Nephron (organoid): ENCODE measurements at regions not wholly inside any gene's neighbourhood (a gene's known extent, or its start where the extent isn't known, plus 50 kb on each side); places are given as distances from the start of the nearest gene placed in this dataset.

ENCODE experiments used
- H3K27ac Mint-ChIP-seq, 3 experiments: 2 replicates each; pipeline ENCODE4 v1.8.0; 2020; ENCODE audit warnings: mixed read lengths in 3 of 3, mild to moderate bottlenecking in 2 of 3, moderate library complexity in 1 of 3
- H3K27me3 Mint-ChIP-seq: 2 replicates; pipeline ENCODE4 v1.8.0; 2021; ENCODE audit warnings: low read depth, mild to moderate bottlenecking, moderate library complexity, mixed read lengths
- H3K36me3 Mint-ChIP-seq: 2 replicates; pipeline ENCODE4 v1.8.0; 2020; ENCODE audit warnings: low read depth, mixed read lengths
- H3K4me1 Mint-ChIP-seq: 2 replicates; pipeline ENCODE4 v1.8.0; 2020; ENCODE audit warnings: mixed read lengths
- H3K4me3 Mint-ChIP-seq, 3 experiments: 2 replicates each; pipeline ENCODE4 v1.8.0; 2020; ENCODE audit warnings: mild to moderate bottlenecking in 3 of 3, mixed read lengths in 3 of 3, moderate library complexity in 2 of 3
- H3K9me3 Mint-ChIP-seq: 2 replicates; pipeline ENCODE4 v1.8.0; 2020; ENCODE audit warnings: mixed read lengths
- TF ChIP-seq, protein P1 (sequence below), 3 experiments: fragments of 200-600 bp; sonication (generic); IDR thresholded peaks; one replicate each; pipeline ENCODE4 v1.5.0; 2021; ENCODE audit warnings: antibody characterized with exemption in 3 of 3; ENCODE audit not compliant: unreplicated experiment in 3 of 3

DNA sequence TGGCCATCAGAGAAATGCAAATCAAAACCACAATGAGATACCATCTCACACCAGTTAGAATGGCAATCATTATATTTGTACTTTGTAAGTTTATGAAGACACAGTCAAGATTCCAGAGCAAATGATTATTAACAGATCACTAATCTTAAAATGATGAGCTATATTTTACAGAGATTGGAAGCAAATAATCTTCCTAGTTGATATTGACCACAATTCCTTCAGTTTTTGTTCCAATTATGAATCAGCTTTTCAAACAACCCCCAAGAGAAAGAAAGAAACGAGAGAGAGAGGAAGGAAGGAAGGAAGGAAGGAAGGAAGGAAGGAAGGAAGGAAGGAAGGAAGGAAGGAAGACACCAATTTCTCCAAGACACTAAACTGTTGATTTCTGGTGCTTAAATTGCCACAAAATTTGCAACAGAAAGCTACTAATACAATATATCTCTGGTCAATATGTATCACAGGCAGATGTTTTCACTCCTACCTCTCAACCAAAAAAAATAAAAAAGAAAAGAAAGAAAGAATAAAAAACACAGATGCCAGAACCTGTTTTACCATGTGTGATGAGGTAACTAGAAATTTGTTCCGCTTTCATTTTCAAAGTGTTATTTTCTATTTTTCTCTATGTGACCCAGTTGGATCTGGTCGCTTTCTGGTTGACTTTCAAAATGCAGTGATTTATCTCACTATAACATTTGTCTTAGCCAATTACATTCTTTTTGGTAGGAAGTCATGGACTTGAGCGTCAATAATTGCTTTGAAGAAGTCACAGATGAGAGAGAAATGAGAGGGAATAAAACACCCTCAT is 1609.6 kb downstream of the SI start:
- Mint-ChIP-seq H3K36me3 (no peaks in the 10 kb centered on the region), H3K9me3 (peaks cover 10% of the 10 kb centered on the region), H3K27me3 (no peaks in the 10 kb centered on the region), H3K27ac (no peak overlapping the region), H3K4me1 (no peaks in the 10 kb centered on the region), H3K4me3 (no peak overlapping the region)
- TF ChIP-seq, protein P1, sequence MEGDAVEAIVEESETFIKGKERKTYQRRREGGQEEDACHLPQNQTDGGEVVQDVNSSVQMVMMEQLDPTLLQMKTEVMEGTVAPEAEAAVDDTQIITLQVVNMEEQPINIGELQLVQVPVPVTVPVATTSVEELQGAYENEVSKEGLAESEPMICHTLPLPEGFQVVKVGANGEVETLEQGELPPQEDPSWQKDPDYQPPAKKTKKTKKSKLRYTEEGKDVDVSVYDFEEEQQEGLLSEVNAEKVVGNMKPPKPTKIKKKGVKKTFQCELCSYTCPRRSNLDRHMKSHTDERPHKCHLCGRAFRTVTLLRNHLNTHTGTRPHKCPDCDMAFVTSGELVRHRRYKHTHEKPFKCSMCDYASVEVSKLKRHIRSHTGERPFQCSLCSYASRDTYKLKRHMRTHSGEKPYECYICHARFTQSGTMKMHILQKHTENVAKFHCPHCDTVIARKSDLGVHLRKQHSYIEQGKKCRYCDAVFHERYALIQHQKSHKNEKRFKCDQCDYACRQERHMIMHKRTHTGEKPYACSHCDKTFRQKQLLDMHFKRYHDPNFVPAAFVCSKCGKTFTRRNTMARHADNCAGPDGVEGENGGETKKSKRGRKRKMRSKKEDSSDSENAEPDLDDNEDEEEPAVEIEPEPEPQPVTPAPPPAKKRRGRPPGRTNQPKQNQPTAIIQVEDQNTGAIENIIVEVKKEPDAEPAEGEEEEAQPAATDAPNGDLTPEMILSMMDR (IDR thresholded peaks at IDR 0.05; ENCODE audit: unreplicated experiment in 3 of 3): no peak

DNA sequence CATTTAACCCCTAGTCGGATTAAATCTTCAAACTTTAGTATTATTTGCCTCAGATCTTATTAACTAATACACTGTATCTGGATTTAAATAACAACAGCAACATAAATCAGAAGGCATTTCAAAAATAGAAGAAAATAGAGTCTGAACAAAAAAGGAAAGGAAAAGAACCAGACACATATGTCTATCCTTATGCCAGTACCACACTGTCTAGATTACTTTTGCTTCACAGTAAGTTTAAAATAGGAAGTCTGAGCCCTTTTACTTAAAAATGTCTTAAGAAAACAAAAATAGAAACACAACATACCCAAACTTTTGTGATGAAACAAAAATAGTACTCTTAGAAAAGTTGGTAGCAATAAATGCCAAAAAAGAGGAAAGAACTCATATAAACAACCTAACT is 1615.8 kb downstream of the SI start:
- no peaks in the 10 kb centered on the region for H3K9me3 Mint-ChIP-seq
- no peaks in the 10 kb centered on the region for H3K36me3 Mint-ChIP-seq
- no peaks in the 10 kb centered on the region for H3K27me3 Mint-ChIP-seq
- H3K27ac Mint-ChIP-seq: no peak overlapping the region
- no peak overlapping the region for H3K4me3 Mint-ChIP-seq
- peaks cover 7% of the 10 kb centered on the region for H3K4me1 Mint-ChIP-seq
- TF ChIP-seq, protein P1 (IDR thresholded peaks at IDR 0.05; ENCODE audit: unreplicated experiment in 3 of 3): no peak

DNA sequence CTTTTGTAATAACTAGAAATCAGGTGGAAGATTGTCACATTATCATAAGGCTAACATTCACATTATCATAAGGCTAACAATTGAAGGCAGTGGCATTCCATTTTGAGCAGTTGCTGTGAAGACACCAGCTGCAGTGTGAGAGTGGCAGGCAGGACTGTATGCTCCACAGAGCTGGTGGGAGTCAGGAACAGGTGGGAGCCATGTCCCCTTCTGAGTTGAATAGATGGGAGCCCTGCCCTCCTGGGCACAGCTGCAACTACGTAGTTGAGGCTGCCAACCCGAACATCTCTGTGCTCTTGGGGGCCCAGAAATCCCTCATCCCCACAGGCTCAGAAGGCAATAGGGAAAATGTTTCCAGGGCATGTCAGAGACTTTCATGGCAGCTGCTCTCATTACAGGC is 1627.6 kb downstream of the SI start:
- Mint-ChIP-seq H3K27me3 (no peaks in the 10 kb centered on the region), H3K36me3 (no peaks in the 10 kb centered on the region), H3K9me3 (peaks cover 14% of the 10 kb centered on the region), H3K4me3 (no peak overlapping the region), H3K27ac (no peak overlapping the region), H3K4me1 (peaks cover 5% of the 10 kb centered on the region)
- TF ChIP-seq, protein P1 (IDR thresholded peaks at IDR 0.05; ENCODE audit: unreplicated experiment in 3 of 3): no peak

DNA sequence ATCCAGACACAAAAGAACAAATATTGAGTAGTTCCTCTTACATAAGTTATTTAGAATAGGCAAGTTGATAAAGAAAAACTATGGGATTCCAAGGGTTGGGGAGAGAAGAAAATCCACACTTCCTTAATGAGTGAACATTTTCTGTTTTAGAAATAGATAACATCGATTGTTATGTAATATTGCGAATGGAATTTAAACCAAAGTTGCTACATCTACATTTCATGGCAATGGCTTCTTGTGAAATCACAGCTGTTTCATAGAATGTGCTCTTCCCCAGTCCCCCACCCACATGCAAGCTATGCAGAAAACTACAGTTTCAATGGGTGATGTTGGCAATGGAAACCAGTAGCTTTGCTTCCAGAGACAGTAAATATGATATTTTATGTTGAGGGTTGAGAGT is 1639.5 kb downstream of the SI start:
- H3K36me3 Mint-ChIP-seq: no peaks in the 10 kb centered on the region
- peaks cover under 1% of the 10 kb centered on the region for H3K9me3 Mint-ChIP-seq
- H3K27me3 Mint-ChIP-seq: no peaks in the 10 kb centered on the region
- H3K27ac Mint-ChIP-seq: no peak overlapping the region
- H3K4me1 Mint-ChIP-seq: no peaks in the 10 kb centered on the region
- TF ChIP-seq, protein P1 (IDR thresholded peaks at IDR 0.05; ENCODE audit: unreplicated experiment in 3 of 3): no peak
- H3K4me3 Mint-ChIP-seq: no peak overlapping the region

DNA sequence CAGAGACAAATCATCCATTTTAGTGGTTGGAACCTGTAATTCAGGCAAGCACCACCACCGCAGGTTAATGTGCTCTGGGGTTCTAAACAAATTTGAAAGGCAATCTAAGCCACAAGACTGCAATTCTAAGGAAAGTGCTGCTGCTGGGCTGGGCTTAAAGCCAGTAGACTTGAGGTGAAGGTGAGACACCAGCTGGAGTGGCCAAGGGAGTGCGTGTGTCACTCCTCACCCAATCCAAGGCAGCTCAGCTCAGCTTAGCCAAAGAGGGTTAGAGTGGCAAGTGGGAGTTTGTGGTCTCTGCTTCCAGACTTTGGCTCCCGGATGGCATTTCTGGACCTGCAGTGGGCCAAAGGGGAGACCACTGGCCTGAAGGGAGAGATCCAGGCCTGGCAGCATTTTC is 1655.6 kb downstream of the SI start:
- no peak overlapping the region for H3K4me3 Mint-ChIP-seq
- H3K4me1 Mint-ChIP-seq: no peaks in the 10 kb centered on the region
- TF ChIP-seq, protein P1 (IDR thresholded peaks at IDR 0.05; ENCODE audit: unreplicated experiment in 3 of 3): no peak
- H3K27ac Mint-ChIP-seq: no peak overlapping the region
- no peaks in the 10 kb centered on the region for H3K36me3 Mint-ChIP-seq
- H3K9me3 Mint-ChIP-seq: peaks cover 2% of the 10 kb centered on the region
- no peaks in the 10 kb centered on the region for H3K27me3 Mint-ChIP-seq
